GM20000 (cell line): ENCODE measurements at regions not wholly inside any gene's neighbourhood (a gene's known extent, or its start where the extent isn't known, plus 50 kb on each side); places are given as distances from the start of the nearest gene placed in this dataset.
"Not testable (repeated sequence)": the region's sequence is repeated elsewhere in the genome, so short reads cannot be mapped to it uniquely, and the experiment has no call there.

ENCODE experiments used
- DNase-seq: peaks from one replicate; pipeline ENCODE4 v3.0.0; 2012; ENCODE audit warnings: low spot score
- CTCF ChIP-seq: IDR thresholded peaks from 2 replicates; pipeline ENCODE4 v1.5.1; 2012; ENCODE audit warnings: mild to moderate bottlenecking, control low read depth; ENCODE audit errors: extremely low read depth, missing control alignments

GRCh38 chr2:14991723-14992122 lies 359.2 kb downstream of the LRATD1 start:
- no peak for TF ChIP-seq CTCF
- no peak for DNase-seq

GRCh38 chr2:14994721-14995120 lies 362.2 kb downstream of the LRATD1 start:
- no peak for DNase-seq
- TF ChIP-seq CTCF, result no peak

- no peak for DNase-seq
- TF ChIP-seq CTCF, result no peak
Measured at GRCh38 chr2:14996351-14997014, 364.0 kb downstream of the LRATD1 start.

GRCh38 chr2:14998546-14998945 lies 366.0 kb downstream of the LRATD1 start:
- no peak for DNase-seq
- TF ChIP-seq CTCF, result no peak

GRCh38 chr2:14999114-14999661 lies 366.7 kb downstream of the LRATD1 start:
- TF ChIP-seq CTCF, result no peak
- DNase-seq, result no peak

- DNase-seq, result not testable (repeated sequence)
Measured at GRCh38 chr2:15002519-15002918, 370.0 kb downstream of the LRATD1 start.

GRCh38 chr2:15006667-15007066 lies 374.1 kb downstream of the LRATD1 start:
- no peak for DNase-seq
- TF ChIP-seq CTCF, result no peak

GRCh38 chr2:15009681-15010080 lies 377.2 kb downstream of the LRATD1 start:
- no peak for DNase-seq
- TF ChIP-seq CTCF, result no peak
